Mesendoderm (in vitro differentiated cells): ENCODE measurements at regions not wholly inside any gene's neighbourhood (a gene's known extent, or its start where the extent isn't known, plus 50 kb on each side); places are given as distances from the start of the nearest gene placed in this dataset.
A peak's percentile ranks its signal among the peaks of the same experiment; 100 is the strongest.
"Not testable (repeated sequence)": the region's sequence is repeated elsewhere in the genome, so short reads cannot be mapped to it uniquely, and the experiment has no call there.

ENCODE experiments used
- DNase-seq: peaks from one replicate; pipeline ENCODE4 v3.0.0; 2013
- H2AK5ac ChIP-seq: 2 replicates; pipeline ENCODE4 v1.6.1; 2013; ENCODE audit warnings: low read length, inconsistent platforms
- H2BK120ac ChIP-seq: 2 replicates; pipeline ENCODE4 v1.6.1; 2013; ENCODE audit warnings: low read depth, mild to moderate bottlenecking, low read length, moderate library complexity, mixed read lengths
- H2BK15ac ChIP-seq: replicated peaks from 2 replicates; pipeline ENCODE4 v1.6.1; 2013; ENCODE audit warnings: low read depth, mild to moderate bottlenecking, moderate library complexity
- H2BK5ac ChIP-seq: 2 replicates; pipeline ENCODE4 v1.6.1; 2013; ENCODE audit warnings: low read length, inconsistent platforms
- H3K18ac ChIP-seq: 2 replicates; pipeline ENCODE4 v1.6.1; 2013; ENCODE audit warnings: mild to moderate bottlenecking, low read length, mixed read lengths
- H3K23ac ChIP-seq: one replicate; pipeline ENCODE4 v1.6.1; 2013; ENCODE audit warnings: low read length
- H3K27ac ChIP-seq: 2 replicates; pipeline ENCODE4 v1.5.1; 2013; ENCODE audit warnings: low read depth, mild to moderate bottlenecking, inconsistent platforms, low read length, moderate library complexity
- H3K27me3 ChIP-seq: 2 replicates; pipeline ENCODE4 v1.6.1; 2013; ENCODE audit warnings: low read length, control low read depth, mild to moderate bottlenecking, inconsistent platforms; ENCODE audit not compliant: insufficient read depth, poor library complexity
- H3K36me3 ChIP-seq: 2 replicates; pipeline ENCODE4 v1.6.1; 2013; ENCODE audit warnings: low read length, inconsistent platforms; ENCODE audit not compliant: control insufficient read depth, insufficient read depth
- H3K4ac ChIP-seq: one replicate; pipeline ENCODE4 v1.6.1; 2013; ENCODE audit warnings: low read depth, mild to moderate bottlenecking, low read length, moderate library complexity
- H3K4me1 ChIP-seq: 2 replicates; pipeline ENCODE4 v1.6.1; 2013; ENCODE audit warnings: low read depth, low read length, inconsistent platforms; ENCODE audit not compliant: control insufficient read depth
- H3K4me2 ChIP-seq: 2 replicates; pipeline ENCODE4 v1.6.1; 2013; ENCODE audit warnings: low read length
- H3K4me3 ChIP-seq: 2 replicates; pipeline ENCODE4 v1.5.1; 2013; ENCODE audit warnings: mild to moderate bottlenecking, low read length
- H3K56ac ChIP-seq: one replicate; pipeline ENCODE4 v1.6.1; 2013; ENCODE audit warnings: low read length
- H3K79me1 ChIP-seq: 2 replicates; pipeline ENCODE4 v1.6.1; 2013; ENCODE audit warnings: low read length, inconsistent platforms
- H3K79me2 ChIP-seq: 2 replicates; pipeline ENCODE4 v1.6.1; 2013; ENCODE audit warnings: mild to moderate bottlenecking, low read length; ENCODE audit not compliant: control insufficient read depth, insufficient read depth
- H3K9ac ChIP-seq: 2 replicates; pipeline ENCODE4 v1.6.1; 2013; ENCODE audit warnings: low read length, inconsistent platforms
- H4K5ac ChIP-seq: one replicate; pipeline ENCODE4 v1.6.1; 2013; ENCODE audit warnings: low read length
- H4K8ac ChIP-seq: one replicate; pipeline ENCODE4 v1.6.1; 2013; ENCODE audit warnings: low read depth, mild to moderate bottlenecking, control low read depth, low read length, moderate library complexity
- WGBS: extraction: QIAGEN DNeasy Blood & Tissue Kit; methylation state at CpG from one replicate; pipeline ENCODE4 v1.1.7; 2013; ENCODE audit warnings: low lambda C conversion rate, missing lambda C conversion rate; ENCODE audit not compliant: insufficient coverage; ENCODE audit errors: extremely low coverage; 5-methylcytosine and 5-hydroxymethylcytosine counted together

GRCh38 chr2:87566531-87566930 is 181.4 kb upstream of the PLGLB2 start:
- not testable (repeated sequence) for H2BK15ac ChIP-seq, H3K79me2 ChIP-seq, H2BK5ac ChIP-seq, H3K4me2 ChIP-seq, DNase-seq, H3K27me3 ChIP-seq, H3K36me3 ChIP-seq, H3K18ac ChIP-seq, H2AK5ac ChIP-seq, H3K23ac ChIP-seq, H3K9ac ChIP-seq, H3K4me3 ChIP-seq, H3K4ac ChIP-seq, H3K27ac ChIP-seq, H2BK120ac ChIP-seq, H3K56ac ChIP-seq, H4K5ac ChIP-seq, H4K8ac ChIP-seq, H3K4me1 ChIP-seq, H3K79me1 ChIP-seq
- no CpG with 5 or more reads among the region's 3 CpGs for WGBS

GRCh38 chr2:87567093-87567492 is 180.8 kb upstream of the PLGLB2 start:
- not testable (repeated sequence) for H3K56ac ChIP-seq, H3K18ac ChIP-seq, H2AK5ac ChIP-seq, H3K27me3 ChIP-seq, H3K23ac ChIP-seq, H3K79me1 ChIP-seq, DNase-seq, H4K5ac ChIP-seq, H3K9ac ChIP-seq, H3K36me3 ChIP-seq, H3K27ac ChIP-seq, H2BK15ac ChIP-seq, H3K4me2 ChIP-seq, H3K79me2 ChIP-seq, H2BK5ac ChIP-seq, H3K4me3 ChIP-seq, H3K4me1 ChIP-seq, H4K8ac ChIP-seq, H2BK120ac ChIP-seq, H3K4ac ChIP-seq
- no CpG with 5 or more reads among the region's 11 CpGs for WGBS

- H3K4me1 ChIP-seq, H3K79me2 ChIP-seq, H2BK15ac ChIP-seq, H4K5ac ChIP-seq, DNase-seq, H3K56ac ChIP-seq, H4K8ac ChIP-seq, H3K36me3 ChIP-seq, H3K4me2 ChIP-seq, H2BK5ac ChIP-seq, H3K27ac ChIP-seq, H3K27me3 ChIP-seq, H3K23ac ChIP-seq, H3K79me1 ChIP-seq, H3K18ac ChIP-seq, H3K4me3 ChIP-seq, H3K4ac ChIP-seq, H2AK5ac ChIP-seq, H2BK120ac ChIP-seq, H3K9ac ChIP-seq: not testable (repeated sequence)
- no CpG with 5 or more reads among the region's 3 CpGs for WGBS
Measured at GRCh38 chr2:87567912-87568311, 180.0 kb upstream of the PLGLB2 start.

GRCh38 chr2:87568554-87569278 is 179.2 kb upstream of the PLGLB2 start:
- not testable (repeated sequence) for H2BK5ac ChIP-seq, H3K4me3 ChIP-seq, H3K4ac ChIP-seq, H2AK5ac ChIP-seq, H3K79me1 ChIP-seq, H3K27me3 ChIP-seq, H3K4me2 ChIP-seq, H3K79me2 ChIP-seq, H3K4me1 ChIP-seq, H3K18ac ChIP-seq, H2BK120ac ChIP-seq, H3K56ac ChIP-seq, H3K23ac ChIP-seq, H4K8ac ChIP-seq, H2BK15ac ChIP-seq, H4K5ac ChIP-seq, H3K9ac ChIP-seq, H3K27ac ChIP-seq, H3K36me3 ChIP-seq
- no CpG with 5 or more reads among the region's 10 CpGs for WGBS
- peak; percentile 6 for DNase-seq

GRCh38 chr2:87569689-87570397 is 178.0 kb upstream of the PLGLB2 start:
- H3K23ac ChIP-seq, H2AK5ac ChIP-seq, H3K27ac ChIP-seq, H3K79me1 ChIP-seq, H3K4ac ChIP-seq, H4K8ac ChIP-seq, H4K5ac ChIP-seq, H2BK5ac ChIP-seq, H3K79me2 ChIP-seq, H3K56ac ChIP-seq, H3K36me3 ChIP-seq, H3K4me2 ChIP-seq, H3K9ac ChIP-seq, H3K27me3 ChIP-seq, DNase-seq, H3K4me3 ChIP-seq, H2BK15ac ChIP-seq, H2BK120ac ChIP-seq, H3K18ac ChIP-seq, H3K4me1 ChIP-seq: not testable (repeated sequence)
- WGBS = no CpG with 5 or more reads among the region's 11 CpGs
